GM12874 (cell line): ENCODE measurements at regions not wholly inside any gene's neighbourhood (a gene's known extent, or its start where the extent isn't known, plus 50 kb on each side); places are given as distances from the start of the nearest gene placed in this dataset.

ENCODE experiments used
- TF ChIP-seq, protein P1 (sequence below): IDR thresholded peaks from 2 replicates; pipeline ENCODE4 v1.5.1; 2011; ENCODE audit warnings: low read depth, mild to moderate bottlenecking, control low read depth, low read length, moderate library complexity; ENCODE audit not compliant: insufficient read depth

DNA sequence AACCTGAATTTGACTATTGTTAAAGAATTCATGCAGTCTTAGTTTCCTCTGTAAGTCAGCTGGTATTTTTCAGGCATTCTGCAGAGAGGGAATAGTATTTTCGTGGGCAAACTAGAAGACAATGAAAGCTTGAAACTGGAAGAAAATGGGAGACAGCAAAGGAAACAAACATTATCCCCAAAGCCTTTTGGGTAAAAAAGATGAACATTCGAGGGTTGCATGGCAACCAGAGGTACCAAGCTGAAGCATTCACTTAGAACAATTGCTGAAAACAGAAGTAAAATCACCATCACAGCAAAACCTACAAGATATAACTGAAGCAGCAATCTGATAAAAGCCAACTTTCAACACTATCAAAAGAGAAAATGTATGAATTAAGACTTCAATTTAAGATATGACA is 233.7 kb downstream of the SCG2 start:
- TF ChIP-seq, protein P1, sequence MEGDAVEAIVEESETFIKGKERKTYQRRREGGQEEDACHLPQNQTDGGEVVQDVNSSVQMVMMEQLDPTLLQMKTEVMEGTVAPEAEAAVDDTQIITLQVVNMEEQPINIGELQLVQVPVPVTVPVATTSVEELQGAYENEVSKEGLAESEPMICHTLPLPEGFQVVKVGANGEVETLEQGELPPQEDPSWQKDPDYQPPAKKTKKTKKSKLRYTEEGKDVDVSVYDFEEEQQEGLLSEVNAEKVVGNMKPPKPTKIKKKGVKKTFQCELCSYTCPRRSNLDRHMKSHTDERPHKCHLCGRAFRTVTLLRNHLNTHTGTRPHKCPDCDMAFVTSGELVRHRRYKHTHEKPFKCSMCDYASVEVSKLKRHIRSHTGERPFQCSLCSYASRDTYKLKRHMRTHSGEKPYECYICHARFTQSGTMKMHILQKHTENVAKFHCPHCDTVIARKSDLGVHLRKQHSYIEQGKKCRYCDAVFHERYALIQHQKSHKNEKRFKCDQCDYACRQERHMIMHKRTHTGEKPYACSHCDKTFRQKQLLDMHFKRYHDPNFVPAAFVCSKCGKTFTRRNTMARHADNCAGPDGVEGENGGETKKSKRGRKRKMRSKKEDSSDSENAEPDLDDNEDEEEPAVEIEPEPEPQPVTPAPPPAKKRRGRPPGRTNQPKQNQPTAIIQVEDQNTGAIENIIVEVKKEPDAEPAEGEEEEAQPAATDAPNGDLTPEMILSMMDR, result no peak

DNA sequence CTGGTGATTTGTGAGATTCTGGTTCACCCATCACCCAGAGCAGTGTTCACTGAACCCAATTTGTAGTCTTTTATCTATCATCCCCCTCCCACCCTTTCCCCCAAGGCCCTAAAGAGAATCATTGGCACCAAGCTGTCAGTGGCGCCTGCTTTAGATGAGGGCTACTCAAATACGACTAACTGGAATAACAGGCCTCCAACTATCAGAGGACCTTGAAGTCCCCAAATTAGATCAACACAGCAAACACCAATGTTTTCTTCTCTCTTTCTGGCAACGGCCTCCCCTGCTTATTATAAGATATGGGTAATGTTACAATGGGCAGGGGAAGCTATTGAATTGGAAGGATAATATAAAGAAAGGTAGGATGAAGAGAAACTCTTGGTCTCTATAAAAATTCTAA is 232.3 kb downstream of the SCG2 start:
- TF ChIP-seq, protein P1, result no peak

DNA sequence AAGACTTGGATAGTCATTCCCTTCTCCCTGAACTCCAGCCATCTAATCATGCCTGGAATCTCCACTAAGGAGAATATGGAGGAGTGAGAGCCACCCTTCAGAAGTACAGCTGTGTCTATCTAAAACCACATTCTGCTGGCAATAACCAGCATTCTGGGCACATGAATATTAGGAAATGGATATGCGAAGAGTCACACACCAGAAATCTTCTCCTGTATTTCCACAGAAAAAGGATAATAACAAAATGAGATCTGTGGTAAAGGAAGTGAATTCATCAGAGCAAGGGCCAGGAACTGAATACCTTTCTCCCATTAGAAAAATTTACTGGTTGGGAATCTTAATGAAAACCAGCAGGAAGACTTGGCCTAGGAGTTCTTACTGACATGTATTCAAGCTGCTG is 218.8 kb downstream of the SCG2 start:
- TF ChIP-seq, protein P1, result no peak

DNA sequence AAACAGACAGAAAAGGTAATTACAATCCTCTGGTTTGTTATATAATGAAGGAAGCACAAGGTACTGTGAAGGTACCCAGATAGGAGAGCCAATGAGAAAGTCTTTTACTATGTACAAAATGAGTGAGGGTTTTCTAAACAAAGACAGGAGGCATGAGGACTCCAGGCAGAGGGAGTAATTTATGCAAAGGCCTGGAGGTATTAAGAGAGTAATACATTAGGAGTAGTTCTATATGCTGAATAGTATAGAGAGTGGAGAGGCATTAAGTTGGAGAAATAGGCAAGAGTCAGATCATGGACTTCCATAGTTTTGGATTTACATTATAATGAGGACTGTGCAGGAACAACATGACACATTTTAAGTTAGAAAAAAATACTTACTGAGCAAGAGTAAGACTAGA is 216.0 kb downstream of the SCG2 start:
- TF ChIP-seq, protein P1, result no peak

DNA sequence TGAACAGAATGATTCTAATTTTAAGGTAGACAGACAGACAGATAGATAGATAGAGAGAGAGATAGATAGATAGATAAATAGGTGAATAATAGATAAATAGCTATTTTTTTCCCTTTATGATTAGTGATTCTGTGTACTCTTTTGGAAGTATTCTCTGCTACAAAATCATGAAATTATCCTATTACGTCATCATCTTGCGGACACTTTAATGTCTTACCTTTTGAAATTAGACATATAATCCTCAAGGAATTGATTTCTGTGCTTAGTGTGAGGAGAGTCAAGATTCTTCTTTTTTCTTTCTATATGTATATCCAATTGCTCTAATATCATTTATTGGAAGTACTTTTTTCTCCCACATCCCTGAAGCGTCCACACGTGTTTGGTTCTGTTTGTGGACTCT is 215.2 kb downstream of the SCG2 start:
- TF ChIP-seq, protein P1, result no peak

DNA sequence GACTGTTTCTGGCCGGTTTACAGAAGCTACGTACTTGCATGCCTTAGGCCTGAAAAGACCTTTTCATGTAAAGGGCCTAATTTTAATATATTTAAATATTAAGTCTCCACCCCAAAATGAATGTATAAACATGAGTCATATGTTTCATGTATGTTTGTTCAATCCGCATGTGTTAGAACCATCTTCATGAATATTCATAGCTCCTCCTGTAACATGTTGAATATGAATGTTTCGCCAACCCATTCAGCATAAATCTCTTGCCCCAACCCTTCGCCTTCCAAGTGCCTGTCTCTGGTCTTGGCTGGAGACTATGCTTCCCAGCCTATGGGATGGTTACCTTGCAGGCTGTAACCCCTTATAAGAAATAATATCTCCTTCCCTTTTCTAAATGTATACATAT is 212.5 kb downstream of the SCG2 start:
- TF ChIP-seq, protein P1, result no peak

DNA sequence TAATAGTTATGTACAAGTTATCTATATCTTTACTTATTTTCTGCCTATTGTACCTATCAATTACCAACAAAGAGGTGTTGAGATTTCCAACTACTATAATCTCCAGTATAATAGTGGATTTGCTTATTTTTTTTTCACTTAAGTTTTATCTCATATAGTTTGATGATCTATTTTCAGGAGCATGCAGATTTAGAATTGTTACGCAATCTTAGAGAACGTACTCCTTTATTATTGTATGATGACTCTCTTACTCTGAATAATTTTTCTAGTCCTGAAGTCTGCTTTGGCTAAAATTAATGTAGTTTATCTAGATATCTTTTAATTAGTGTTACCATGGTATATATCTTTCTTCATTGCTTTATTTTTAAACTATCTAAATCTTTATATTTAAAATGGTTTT is 205.2 kb downstream of the SCG2 start:
- TF ChIP-seq, protein P1, result no peak

DNA sequence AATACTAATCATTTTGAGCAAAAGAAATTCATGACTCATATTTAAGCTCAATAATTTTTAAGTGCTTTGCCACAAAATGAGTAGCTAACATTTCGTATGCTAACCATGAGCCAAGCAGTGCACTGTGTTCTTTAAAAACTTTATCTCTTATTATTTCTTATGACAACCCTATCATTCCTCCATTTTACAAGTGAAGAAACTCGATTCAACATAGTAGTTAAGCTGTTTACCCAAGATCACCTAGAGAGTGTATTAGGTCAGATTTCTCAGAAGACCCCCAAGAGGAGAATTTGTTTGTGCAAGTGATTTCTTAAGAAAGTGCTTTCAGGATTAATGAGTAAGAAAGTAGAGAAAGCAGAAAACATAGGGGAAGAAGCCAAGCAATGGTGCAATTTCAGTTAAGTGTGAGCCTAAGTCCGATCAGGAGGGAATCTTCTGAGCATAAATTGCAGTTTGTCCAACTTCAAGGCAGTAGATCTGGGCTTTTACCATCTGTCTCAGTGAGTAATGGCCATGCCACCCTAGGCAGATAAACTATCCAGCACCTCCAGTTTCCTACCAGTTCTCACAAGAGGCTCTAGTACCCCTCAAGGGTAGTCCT is 202.7 kb downstream of the SCG2 start:
- TF ChIP-seq, protein P1, result no peak
